ENCODE measurements at regions not wholly inside any gene's neighbourhood (a gene's known extent, or its start where the extent isn't known, plus 50 kb on each side); places are given as distances from the start of the nearest gene placed in this dataset.

DNA sequence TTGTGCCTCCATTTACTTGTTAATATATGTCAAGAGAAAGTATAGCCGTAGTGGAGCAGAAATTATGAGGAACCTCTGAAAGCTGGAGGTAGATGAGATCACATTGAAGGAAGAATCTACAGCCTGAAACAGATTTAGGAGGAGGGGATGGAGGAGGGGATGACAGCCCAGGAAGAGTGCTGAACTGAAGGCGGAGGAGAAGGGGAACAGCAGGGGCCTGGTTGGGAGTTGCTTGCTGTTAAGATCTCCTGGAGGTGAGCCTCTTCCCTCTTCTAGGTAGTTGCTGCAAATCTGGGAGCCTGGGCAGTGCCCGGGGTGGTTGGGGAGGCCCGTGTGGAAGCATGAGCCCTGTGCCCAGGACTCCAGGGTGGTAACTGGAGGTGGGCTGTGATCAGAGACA lies 111.8 kb upstream of the SEMA6A start:
- no peak for DNase-seq

DNA sequence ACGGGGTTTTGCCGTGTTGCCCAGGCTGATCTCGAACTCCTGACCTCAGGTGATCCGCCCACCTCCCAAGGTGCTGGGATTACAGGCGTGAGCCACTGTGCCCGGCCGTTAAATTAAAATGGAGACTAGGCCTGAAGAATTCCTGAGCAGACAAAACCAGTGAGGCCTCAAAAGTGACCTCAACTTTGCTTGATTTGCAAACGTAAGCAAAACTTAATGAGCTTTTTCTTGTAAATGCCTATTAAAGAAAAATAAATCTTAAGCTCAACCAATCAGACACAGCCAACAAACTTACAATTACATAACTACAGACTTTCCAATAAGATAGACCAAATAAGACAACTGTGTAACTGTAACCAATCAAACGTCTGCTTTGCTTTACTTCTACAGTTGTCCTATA lies 111.3 kb upstream of the SEMA6A start:
- no peak for DNase-seq

DNA sequence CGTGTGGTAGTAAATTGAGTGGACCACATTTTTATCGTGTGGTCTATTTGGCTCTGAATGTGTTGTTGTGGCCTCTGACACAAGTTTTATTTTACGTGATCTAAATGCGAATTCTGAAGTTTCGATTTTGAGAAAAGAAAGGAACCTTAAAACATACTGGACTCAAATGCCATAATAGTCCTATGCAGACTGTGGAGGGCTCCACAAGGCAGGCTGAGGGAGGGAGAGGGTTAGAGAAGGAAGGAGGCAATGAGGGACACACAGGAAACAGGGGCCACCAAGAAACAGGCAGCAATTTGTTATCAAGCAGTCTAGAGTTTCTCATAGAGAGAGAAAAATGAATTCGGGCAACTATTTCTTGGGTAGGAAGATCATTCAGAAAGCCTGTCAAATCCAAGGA lies 110.4 kb upstream of the SEMA6A start:
- DNase-seq: no peak

DNA sequence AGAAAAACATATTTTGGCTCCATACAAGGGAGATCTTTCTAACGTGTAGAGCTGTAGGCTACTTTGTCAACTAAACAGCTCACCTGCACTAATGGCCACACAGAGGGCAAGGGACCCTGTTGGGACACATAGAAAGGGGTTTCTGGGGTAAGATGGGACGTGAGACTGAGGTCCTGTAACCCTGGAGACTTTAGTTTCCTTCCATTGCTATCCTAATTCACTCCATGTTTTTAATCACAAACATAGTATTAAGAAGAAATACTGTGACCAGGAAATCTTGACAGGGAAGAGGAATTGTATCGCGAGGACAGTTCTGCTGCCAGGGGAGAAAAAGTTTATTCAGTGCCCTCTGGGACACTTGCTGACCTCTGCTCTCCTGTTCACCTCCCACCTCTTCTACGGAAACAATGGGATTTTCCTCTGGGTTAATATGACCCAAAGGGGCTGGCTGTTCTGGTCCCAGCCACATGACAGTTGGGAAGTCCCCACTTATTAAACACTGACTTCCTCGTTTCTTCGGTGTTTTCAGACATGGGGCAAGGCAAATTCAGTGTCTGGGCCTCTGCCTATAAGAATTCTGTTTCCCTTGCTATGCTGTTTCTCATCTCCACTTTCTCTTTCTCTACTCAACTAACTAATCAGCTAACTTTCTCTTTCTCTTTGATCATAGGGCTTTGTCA lies 106.9 kb upstream of the SEMA6A start:
- DNase-seq: no peak

DNA sequence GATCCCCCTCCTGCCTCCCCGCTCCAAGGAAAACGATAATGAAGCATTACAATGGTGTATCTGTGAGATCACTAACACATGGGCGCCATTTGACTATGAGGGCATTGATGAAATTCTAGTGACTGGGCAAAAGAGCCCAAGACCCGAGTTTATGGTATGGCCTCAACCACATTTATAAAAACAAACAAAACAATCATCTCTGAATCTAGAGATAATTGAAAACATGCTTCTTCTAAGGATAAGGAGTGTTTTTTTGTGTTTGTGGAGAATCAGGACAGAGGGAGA lies 100.9 kb upstream of the SEMA6A start:
- DNase-seq: no peak

DNA sequence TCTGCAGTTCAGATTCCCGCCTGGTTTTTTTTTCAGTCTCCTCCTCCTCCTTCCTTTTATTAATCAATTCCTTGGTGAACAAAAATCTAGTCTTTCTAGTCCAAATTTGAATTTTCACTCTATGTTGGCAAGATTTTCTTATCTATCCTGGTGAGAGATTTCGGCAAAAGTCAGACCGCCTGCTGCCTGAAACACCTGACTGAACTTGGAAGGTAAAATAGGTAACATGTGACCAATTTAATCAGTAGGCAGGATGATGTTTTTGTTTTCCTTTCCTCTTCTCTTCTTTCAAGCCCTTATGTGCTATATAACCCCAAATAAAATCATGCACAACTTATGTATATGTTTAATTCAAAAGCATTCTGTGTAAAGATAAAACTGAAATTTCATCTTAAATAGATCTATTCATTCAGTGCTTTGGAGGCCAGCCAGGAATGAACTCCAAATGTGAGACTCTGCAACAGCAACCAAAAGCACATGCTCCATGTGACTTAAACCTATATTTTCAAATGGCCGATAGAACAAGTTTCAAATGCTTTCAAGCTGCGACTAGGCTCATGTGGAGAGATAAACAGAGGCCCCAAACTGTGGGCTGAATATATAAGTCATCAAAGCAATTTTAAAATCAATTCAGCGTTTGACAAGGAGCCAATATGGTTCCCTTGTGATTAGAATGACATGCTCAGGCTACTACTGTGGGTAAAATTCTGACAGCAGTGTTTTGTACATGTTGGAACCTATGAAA lies 100.4 kb upstream of the SEMA6A start:
- DNase-seq: no peak

DNA sequence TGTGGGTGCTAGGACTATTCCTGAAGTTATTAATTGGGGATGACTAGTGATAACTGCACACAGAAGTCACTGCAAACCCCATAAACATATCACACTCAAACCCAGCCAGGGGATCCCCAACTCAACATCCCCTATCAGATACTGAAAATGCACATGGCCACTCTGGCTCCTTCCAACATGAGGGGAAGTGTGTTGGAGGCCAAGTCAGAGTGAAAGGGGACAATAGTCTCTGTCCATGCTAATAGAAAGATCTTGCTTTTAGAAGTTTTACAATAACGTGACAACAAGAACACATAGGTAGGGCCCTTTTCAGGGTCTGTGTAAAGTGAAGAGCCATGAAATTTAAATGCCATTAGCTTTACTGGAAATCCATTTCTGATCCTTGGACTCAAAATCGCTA lies 98.8 kb upstream of the SEMA6A start:
- DNase-seq: no peak

DNA sequence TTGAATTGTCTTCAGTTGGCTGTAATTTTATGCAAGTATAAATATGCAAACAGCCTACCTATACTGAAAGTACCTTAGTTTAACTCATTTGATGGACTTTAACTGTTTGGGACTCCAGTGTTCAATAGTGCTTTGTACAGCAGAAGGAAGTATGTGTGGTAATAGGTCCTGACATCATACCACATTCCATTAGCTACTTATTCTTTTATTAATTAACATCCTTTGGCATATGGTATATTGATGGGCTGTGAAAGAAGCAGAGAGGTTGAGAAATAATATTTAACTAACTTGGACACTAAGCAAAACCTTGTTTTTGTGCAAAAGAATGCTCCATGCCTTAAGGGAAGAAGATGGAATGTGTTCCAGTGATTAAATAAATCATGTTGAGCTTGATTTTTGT lies 97.6 kb upstream of the SEMA6A start:
- DNase-seq: no peak

DNA sequence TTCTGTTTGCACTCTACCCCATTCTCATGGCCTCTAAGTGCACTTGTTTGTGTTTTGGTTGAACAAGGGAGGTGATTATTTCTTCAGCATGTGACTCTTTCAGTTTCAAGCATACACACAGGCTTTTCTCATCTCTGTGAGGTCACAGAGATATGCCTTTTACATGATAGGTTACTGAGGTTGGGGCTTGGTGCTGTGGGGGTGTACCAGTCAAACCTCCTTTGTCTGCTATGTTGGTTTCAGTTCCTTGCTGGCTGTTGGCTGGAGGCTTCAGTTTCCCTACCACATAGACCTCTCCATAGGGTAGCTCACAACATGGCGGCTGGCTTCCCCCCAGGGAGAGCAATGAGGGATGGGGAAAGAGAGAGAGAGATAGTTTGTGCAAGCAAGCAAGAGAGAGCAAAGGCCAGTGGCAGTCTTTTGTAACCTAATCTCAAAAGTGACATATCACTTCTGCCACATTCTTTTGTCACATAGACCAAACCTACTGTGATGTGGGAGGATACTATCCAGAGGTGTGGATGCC lies 96.7 kb upstream of the SEMA6A start:
- DNase-seq: no peak

DNA sequence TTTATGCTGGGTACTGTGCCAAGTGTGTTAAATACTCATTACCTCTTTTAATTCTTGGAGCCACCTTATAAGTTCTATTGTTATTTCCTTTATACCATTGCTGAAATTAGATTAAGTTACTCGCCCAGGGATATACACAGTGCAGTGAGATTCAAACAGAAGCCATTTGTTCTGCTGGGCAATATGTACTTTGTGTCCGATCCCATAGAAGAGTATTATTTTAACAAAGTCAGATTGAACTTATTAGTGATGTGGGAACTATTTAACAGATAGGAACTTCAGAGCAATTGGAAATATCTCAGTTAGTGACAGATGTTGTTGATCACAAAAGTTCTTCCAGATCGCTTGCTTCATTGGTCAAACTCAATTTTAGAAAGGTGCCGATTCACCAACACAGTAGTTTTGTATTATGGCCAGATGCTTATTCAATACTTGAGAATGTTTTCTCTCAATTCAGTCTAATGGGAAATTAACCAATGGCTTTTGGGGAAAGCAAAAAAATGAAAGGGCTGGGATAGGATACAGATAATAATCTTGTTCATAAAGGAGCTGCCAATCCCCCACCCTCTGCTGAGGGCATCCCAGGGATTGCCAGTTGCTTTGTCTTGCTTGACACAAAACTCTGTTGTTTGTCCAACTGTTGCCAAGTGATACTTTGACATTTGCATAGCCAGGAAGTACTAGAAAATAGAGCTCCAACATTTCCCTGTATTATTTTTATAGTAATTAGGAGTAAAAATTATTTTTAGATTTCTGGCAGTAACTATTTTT lies 94.8 kb upstream of the SEMA6A start:
- DNase-seq: no peak

DNA sequence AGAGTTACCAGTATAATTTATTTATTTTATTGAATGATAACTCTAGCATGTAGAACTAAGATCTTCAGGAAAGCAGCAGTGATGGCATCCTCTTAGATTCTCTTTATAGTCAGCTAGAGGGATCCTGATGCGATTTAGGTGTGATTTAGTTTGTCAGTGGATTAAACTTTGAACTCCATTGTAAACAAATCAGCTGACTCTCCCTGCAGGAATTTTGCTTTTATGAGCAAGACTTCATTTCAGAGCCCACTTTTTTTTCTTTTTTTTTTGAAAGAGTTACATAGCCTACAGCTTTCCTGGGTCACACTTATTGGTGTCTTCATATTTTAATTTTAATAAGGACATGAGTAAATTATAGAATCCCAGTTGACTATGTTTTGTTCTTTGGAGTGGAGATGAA lies 93.8 kb upstream of the SEMA6A start:
- no peak for DNase-seq

DNA sequence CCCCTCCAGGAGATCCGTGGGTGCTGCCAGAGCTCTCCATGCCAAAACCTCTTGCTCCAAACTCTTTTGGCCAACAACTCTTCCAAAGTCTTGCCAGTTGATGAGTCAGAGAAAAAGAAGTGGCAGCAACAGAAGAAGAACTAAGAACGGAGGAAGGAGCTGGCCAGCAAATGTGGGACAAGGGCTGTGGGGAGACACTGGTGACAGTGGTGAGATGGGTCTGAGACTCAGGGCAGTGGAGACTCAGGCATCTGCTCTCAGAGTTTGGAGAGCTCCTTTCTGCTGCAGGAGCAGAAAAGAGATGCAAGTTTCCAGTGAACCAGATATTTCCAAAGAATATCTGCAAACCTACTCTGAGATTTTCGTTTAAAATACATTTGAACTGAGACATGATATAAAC lies 92.3 kb upstream of the SEMA6A start:
- DNase-seq: no peak

DNA sequence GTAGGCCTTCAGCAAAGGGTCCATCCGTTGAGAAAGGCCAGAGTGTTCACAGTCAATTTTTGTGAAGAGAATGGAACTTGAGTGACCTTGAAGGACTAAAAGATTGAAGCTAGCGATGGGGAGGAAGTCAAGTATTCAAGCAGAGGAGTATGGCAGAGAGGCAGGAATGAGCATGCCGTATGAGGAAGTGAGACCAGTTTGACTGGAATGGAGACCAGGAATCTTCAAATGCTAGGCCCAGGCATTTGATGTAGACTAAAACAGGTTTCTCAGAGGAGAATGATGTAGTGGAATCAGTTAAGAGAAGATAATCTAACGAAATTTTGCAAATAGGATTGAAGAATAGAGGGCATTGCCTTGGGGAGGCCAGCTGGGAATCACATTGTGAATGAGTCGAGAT lies 90.4 kb upstream of the SEMA6A start:
- DNase-seq: no peak

DNA sequence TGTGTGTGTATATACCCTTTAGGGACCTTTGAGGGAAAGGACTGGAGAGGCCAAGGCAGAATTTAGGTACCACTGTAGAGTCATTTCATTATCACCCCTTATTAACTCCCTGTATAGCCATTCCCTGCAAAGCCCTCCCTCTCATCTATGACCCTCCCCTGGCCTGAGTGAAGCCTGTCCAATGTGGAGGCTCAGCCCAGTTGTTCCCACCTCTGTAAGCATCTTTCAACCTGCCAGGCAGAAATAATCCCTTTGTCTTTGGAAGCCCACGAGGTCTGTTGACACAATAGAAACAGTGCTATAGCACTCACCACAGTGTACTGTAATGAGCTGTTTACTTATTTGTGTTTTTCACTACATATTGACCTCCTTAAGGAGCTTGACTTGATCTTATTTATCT lies 88.5 kb upstream of the SEMA6A start:
- no peak for DNase-seq

DNA sequence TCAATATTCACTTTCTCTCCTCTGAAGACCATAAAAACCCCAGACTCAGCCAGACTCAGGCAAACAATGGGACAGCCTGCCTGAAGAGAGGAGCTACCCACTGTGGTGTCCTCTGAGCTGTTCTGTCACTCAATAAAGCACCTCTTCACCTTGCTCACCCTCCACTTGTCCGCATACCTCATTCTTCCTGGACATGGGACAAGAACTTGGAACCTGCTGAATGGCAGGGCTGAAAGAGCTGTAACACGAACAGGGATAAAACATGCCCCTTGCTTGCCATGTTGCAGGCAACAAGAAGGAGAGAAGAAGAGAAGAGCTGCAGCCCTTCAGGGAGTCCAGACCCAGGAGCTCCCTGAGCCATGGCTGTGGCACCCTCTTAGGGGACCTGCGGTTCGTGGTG lies 86.8 kb upstream of the SEMA6A start:
- DNase-seq: no peak

DNA sequence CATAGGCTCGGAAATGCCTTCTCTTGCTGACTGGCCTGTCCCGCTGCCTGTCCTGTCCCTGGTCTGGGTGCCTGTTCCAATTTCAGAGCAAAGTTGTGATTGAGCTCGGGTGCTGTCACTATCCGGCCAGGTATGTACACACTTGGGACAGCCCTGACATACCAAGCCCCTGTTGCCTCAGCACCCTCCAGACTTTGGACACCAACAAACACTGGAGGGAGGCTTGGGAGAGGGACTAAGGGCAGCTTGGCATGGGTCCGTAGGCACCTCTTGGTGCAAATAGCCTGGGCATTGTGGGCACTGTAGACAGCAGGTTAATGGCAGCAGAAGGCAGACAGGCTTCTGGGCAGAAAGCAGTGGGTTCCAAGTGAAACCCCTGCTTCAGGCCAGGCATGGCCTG lies 86.3 kb upstream of the SEMA6A start:
- no peak for DNase-seq

DNA sequence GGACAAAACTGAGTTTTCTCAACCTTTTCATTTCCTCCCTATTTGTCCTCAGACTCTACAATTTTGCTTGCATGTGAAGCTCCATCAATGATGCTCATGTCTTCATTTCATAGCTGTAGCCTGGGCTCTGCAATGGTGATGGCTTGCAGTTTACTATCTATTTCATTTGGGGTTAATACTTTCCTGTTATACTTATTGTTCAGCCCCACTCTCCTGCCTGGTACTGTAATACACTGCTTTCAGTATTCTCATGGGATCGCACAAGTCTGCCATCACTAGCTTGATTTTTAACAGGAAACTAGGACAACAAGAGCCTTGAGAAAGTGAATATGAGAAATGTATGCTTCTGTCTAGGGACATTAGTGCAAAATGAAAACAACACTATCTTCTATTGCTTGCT lies 84.2 kb upstream of the SEMA6A start:
- DNase-seq: no peak

DNA sequence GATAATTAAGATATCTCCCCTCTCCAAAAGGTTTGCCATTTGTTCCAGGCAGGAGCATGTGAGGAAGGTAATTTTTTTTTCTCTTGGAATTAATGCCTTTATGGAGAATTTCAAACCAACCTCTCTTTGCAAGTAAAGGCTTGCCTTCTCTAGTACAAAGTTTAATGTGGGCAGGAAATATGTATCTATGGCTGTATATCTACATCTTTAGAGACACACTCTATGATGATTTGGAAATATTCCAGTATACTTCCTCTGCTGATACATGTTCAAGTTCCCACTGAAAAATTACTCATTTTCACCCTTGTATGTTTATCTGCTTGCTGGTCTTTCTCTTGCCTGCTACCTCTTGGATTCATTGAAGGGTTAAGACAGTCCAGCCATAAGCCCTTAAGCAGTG lies 83.5 kb upstream of the SEMA6A start:
- no peak for DNase-seq

DNA sequence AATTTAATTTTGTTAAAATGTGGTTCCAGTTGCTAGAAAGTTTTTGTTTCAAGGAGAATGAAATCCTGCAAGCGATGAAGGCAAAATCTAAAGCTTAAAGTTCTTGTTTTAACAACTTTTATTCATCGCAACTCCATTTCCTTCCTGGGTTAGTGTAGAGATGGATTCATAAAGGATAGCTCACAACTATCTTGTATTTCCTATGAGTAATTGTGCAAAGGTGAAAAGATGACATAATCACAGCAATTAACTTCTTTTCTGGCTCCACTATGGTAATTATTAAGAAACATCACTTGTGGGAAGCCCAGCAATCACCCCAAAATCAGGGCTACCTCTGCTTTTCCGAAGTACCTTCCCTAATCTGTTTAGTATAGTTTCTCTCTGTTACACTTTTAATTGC lies 80.8 kb upstream of the SEMA6A start:
- DNase-seq: no peak

DNA sequence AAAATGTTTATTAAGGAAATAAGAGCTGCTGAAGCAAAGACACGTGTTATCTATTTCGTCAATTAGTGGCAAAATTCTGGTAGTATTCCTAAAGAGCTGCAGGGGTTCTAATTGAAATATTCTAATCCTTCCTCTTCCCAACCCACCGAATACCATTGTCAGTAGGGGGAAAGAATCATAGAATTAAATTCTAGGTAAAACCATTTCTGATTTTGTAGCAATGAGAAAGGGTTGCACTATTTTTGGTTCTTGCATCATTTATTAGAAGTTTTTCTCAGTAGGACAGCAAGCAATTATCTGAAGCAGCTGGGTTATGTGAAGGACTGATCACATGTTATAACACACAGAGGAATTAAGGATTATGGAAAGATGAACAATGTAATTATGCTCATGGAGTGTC lies 80.3 kb upstream of the SEMA6A start:
- no peak for DNase-seq

DNA sequence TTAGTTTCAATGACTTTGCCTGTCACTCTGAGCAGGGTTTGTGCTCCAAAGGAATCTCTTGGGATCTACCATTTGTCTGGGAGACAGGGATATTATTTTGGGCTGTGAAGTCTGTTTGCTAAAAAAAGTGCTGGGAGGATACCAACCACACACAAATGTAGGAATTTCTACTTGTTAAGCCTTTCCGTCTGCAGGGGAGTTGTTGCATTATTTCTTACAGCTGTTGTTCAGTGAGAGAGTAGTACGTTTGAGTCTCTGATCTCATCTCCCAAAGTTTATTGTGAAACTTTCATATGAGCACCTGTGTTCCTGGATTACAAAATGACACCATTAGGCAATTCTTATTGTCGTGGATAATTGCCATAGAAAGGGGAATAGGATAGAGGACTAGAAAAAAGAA lies 78.3 kb upstream of the SEMA6A start:
- no peak for DNase-seq

DNA sequence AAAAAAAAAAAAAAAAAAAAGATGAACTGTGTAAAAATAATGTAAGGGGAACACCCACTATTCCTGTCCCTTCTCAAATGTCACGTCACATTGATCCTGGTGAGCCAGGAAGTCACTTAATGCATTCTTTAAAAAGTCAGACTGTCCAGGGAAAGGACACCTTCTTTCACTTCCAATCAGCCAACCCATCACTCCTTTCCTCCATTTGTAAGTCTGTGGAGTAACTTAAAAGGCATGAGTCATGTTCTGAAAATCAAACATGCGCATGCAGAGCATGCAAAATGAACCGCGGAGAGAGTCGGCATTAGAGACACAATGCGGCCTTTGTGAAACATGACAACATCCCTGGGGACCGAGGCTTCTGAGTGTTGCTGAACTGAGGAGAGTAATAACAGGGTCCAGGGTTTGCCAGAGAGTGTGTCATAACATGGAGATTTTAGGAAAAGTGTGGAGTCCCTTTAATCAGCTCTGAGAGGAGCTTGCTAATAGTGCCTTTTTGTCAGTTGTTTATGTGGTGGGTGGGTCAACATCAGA lies 77.6 kb upstream of the SEMA6A start:
- DNase-seq: peak; percentile 50

DNA sequence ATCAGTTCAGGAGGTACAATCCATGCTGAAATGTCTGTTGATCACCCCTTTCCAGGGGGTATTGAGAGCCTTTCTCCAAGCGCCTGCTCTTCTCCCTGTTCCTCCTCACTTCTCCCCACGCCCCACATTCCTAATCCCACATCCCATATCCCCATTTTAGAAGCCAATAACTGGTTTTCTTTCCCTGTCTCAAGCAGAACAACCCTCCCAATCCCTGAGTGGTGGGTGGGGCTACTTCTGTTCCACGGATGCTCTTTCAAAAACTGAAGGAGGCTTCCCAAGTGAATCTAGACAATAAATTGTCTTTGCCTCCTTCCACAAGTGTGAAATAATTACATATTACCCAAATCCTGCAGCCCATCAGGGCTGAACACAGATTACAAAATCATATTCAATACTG lies 77.0 kb upstream of the SEMA6A start:
- DNase-seq: no peak

DNA sequence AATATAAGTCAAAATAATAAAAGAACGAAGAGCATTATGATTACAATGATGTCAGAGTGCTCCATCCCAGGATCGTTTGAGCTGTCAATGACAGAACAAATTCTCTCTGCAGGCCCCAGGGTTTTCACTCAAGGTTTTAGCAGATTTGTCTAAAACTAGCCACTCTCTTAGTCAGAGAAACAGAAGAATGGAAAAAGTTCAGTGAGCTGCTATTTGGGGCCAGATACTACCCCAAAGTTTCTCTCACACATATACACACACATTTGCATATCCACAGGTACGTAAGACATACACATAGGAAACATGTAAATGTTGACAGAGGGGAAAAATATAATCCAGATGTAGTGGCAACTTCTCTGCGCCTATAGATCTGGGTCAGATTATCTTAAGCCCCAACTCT lies 76.3 kb upstream of the SEMA6A start:
- no peak for DNase-seq
